Iris pigment epithelial cell (primary cell): ENCODE measurements at regions not wholly inside any gene's neighbourhood (a gene's known extent, or its start where the extent isn't known, plus 50 kb on each side); places are given as distances from the start of the nearest gene placed in this dataset.

Experiments
- DNase-seq: peaks from one replicate; pipeline ENCODE4 v3.0.0-alpha.2; 2011; ENCODE audit warnings: low read depth

DNA sequence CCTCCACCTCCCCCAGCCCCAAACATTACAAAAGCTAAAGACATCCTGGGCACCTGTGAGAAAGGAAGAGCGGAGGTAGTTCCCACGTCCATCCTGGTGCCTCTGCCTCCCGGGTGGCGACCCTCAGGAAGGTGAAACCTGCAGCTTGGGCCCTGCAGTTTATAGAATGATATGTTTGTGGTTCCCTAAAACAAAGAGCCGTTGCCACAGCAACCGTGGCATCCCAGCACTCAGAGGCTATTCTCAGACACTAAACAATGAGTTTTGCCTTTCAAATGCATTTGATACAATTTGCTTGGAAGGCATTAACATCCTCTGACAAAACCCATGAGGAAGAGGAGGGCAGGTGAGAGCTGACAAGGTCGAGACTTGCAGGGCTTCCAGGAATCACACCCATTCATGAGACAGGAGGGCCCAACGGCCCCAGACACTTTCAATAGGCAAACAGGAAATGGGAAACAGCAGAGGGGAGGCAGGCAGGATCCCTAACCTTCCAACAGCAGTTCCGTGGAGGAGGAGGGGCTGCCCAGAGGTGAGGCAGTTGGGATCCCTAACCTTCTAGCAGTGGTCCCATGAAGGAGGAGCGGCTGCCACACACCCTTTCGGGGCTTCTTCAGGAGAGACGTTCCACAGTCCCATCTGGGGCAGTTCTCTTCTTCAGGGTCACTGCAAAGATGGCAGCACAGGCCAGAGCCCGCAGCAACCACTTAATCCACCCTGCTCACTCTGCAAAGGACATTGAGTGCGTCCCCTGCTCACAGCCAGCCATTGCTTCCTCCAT lies 379.2 kb downstream of the SHANK2 start:
- no peak for DNase-seq

DNA sequence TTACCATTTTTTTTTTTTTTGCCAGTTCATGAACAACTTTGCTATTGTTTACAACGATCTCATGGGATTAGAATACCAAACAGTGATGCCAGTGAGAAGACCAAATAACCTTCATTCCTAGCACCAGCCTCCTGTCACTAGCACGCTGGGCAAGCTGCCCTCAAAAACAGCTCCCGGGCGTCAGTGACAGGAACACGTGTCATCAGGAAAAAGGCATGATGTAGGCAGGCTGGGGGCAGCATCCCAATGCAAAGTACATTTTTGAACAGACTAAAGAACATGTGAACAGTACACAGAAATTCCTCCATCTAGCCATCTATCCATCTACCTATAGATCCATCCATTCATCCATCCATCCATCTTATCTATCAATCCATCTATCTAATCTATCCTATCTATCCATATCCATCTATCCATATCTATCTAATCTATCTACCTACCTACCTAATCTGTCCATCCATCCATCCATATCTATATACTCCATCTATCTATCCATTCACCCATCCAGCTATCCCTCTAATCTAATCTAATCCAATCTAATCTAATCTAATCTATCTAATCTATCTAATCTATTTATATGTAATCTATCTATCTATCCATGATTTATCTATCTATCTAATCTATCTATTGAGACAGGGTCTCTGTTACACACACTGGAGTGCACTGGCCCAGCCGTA lies 378.5 kb downstream of the SHANK2 start:
- no peak for DNase-seq

GRCh38 chr11:70876685-70877084 lies 375.7 kb downstream of the SHANK2 start:
- DNase-seq = no peak

DNA sequence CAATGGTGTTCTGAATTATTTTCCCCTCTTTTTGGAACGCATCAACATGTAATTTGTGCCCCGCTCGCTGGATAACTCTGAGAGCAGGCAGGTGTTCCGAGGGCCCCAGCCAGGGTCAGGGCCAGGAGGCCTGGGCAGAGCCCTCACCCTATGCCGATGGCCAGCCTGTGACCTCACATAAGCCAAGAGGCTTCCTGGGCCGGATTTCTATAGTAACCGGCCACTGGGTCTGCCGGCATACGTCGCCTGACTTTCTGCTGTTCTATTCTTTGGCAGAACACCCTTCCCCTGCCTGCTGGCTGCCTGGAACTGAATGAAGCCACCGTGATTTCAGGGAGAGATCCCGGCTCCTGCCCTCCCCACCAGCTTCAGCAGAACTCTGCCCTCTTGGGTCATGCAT lies 375.2 kb downstream of the SHANK2 start:
- no peak for DNase-seq

- no peak for DNase-seq
These were observed 374.0 kb downstream of the SHANK2 start for GRCh38 chr11:70878366-70878765.

DNA sequence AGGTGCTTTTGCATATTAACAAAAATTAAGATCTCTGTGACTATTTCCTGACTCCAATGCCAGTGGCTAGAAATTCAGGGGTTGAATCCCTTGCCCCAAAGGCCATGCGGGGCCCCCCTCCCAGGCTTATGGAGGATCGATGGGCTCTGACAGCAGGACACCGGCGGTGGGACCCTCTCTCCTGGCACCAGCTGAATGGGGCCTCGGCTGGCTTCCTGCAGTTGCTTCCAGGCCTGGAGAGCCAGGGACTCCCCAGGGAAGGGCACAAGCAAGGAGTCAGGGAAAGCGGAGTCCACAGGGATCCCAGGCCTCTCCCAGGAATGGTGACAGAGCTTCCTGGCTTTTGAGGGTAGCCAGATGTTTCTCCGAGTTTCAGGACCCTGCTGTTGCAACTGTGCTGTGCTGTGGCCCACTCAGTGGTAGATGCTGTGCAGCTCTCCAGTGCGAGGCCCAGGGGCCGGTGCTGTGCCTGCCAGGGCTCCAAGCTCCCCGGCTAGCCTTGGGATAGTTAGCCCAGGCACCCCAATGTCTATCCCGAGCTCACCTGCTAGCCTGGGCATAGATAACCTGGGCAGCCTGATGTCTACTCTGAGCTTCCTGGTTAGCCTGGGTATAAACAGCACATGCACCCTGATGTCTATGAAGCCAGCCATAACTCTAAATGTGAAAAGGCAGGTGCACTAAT lies 372.6 kb downstream of the SHANK2 start:
- no peak for DNase-seq

DNA sequence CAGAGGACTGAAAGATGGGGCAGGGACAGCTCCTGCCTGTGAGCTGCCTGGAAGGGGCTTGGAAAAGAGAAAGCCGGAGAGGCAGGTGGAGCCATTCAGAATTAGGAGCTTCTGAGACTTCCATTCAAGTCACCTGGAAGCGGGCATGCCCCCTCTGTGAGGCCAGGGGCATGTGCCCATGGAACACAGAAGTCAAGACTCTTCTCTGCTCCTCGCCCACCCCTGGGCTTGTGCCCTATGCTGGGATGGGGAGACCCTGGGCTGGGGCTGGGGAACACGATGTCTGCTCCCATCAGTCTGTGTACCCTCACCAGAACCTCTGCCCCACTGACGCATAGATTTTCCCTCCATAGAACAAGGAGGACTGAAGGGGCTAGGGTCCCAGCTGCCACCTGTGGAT lies 372.0 kb downstream of the SHANK2 start:
- DNase-seq = no peak

DNA sequence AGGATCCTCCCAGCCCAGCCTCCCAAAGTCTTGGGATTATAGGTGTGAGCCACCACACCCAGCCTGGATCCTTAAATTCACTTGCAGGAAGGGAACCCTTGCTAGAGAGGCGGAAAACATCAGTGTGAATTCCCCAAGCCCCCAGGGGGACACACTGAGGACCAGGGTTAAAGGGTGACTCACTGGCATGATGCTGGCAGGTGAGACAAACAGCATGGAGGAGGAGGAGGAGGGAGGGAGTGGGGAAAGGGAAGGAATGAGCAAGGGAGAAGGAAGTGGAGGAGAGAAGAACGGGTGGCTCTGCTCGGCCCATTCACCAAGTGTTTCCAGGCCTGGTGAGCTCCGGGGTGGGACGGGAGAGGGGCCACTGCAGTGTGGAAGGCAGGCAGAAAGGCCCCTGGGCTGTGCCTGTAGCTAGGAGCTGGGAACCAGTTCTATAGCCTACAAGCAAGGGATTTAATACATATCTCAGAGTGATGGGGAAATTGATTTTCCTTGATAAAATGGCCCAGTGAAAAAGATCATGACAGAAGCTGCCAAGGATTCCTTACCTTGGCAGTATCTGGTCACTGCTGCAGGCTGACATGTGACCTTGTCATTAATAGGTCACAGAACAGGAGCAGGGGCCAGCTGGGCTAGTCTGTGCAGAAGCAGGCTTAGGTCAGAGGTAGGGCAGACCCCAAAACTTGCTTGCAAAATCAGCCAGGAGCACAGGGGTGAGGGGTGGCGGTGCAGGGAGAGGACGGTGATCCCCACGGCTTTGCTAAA lies 370.2 kb downstream of the SHANK2 start:
- no peak for DNase-seq

GRCh38 chr11:70882716-70883085 lies 369.7 kb downstream of the SHANK2 start:
- DNase-seq = no peak

DNA sequence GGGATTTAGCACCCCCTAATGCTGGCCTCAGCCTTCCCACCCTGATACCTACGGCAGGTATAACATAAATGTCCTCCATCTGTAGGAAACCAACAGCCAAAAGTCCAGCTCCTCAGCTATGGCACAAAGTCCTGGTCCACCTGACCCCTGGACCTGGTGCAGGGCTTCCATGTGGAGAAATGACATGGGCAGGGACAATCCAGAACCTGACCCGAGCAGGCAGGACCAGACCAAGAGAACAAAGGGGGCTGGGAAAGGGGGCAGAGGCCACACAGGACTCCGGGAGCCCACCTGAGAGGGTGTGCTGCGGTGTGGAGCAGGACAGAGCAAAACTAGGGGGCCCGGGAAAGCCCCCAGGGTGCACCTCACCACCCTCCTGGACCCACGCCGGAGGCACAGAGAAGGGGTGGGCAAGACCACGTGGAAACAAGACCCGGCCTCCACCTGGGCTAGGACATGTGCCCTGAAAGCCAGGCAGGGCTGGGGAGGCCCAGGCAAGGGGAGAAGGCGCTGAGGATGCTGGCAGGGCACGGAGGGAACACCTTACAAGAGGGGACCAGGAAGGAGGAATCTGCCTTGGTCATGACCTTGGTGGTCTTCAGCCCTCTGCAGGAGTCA lies 368.9 kb downstream of the SHANK2 start:
- DNase-seq = no peak

DNA sequence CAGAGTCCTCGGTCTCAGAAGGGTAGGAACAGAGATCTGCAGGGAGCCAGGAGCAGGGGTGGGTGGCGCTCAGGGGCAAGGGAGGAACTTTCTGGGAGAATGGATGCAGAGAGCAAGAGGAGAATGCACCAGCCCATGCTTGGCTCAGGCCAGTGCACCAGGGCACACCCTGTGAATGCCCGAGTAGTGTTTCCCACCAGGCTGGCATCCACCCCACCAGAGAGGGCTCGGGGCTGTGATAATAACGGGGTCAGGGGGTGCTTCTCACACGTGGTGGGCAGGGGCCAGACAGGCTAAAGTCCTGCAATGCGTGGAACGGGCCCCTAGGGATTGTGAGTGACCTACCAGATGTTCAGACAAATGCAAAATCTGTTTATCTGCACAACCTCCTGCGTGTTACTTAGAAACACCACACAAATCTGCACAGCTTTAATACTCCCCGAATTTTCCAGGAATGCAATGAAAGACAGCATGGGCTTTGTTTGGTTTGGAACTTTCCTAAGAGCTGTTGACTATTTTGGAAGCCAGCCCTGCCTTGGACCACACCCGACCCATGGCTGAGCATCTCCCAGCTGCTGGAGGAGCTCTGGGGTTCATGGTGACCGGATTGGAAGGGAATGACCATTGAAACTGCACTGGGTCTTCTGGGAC lies 368.3 kb downstream of the SHANK2 start:
- DNase-seq = no peak

DNA sequence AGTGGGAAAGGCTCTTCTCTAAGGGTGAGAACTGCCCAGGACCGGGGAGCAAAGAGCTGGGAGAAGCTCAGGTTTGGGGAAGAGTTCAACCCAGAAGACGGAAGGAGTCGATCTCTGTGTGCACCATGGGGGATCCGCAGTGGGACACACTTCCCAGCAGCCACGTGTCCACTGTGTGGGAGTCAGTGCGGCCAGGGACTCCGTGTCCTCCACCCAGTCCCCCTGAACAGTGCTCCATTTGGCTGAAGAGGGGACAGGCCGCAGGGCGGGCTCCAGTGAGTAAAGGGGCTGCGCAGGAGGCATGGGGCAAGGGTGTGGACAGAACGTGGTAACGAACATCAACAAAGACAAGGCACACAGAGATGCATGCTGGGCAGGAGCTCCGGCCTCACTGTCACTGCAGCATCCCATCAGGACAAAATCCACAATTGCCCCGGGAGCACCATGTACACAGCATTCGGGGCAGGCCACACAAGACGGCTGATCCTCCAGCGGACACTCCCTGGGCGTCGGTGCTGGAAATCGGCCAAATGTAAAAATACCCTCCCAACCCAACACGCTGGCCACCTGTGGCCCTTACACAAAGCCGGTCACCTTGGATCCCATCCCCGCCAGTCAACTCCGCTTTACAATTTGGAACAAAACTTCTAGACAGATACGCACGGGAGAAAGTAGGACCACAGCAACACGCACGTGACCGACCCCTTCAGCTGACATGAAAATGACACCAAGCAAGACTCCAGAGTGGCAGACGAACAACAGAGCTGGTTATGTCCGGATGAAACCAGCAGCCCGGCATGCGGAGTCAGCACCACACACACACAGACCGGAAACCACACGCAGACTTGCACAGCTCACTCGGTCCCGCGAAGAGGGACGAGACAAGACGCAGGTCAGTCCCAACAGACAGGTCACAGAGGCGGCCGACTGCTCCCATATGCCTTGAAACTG lies 366.8 kb downstream of the SHANK2 start:
- peak; percentile 4 for DNase-seq

DNA sequence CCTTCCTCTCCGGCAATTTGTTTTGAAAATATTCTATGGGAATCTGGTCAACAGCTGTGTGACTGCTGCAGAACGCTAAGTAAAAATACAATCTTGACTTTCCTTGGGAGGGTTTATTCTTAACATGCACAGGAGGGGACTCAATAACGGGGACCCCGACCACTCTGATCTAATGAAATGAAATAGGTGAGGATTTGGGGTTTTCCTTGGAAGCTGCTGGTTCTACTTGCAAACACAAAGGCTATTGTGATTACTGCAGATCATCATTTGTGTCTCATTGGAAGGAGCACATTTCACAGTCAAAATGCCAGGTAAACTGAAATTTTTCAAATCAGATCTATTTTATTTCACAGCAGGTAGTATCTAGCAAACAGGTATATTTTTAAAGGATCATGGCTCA lies 366.1 kb downstream of the SHANK2 start:
- DNase-seq = no peak

GRCh38 chr11:70886676-70887541 lies 365.5 kb downstream of the SHANK2 start:
- no peak for DNase-seq

- DNase-seq = no peak
These were observed 364.9 kb downstream of the SHANK2 start for GRCh38 chr11:70887542-70887827.

GRCh38 chr11:70888061-70888460 lies 364.3 kb downstream of the SHANK2 start:
- DNase-seq = no peak

DNA sequence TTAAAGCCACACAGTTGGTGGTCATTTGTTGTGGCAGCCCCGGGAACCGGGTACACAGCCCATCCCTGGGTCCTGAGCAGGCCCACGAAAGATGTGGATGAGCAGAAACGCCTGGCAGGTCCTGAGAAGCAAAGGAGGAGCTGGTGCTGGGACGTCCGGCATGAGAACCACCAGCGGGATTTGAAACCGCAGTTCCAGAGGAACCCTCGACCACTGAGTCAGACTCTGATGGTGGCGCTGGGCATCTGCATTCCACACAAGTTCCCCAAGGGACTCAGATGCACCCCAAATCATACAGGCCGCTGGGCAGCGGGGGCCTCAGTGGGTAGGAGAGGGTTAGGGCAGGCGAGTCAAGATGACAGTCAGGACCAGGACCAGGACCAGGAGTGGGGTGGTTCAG lies 363.0 kb downstream of the SHANK2 start:
- DNase-seq = no peak

- DNase-seq = no peak
These were observed 360.5 kb downstream of the SHANK2 start for GRCh38 chr11:70891844-70892380.

DNA sequence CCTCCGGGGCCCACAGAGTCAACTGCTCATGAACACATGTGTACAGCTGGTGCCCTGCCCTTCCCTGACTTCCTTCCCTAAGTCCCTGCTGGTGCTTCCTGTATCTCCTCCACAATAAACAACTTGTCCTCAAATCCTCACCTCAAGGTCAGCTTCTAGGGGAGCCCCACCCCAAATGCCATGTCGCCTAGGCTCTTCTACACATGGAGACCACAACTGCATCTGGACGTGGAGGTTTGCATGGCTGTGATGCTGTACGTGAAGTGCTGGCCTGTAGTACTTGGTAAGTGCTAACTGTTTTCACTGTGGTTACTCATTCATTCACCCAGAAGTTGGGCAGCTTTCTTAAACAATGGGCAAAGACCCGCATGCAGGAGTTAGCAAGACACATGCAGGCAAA lies 359.5 kb downstream of the SHANK2 start:
- no peak for DNase-seq
